Astrocyte of the cerebellum (primary cell): ENCODE measurements at regions not wholly inside any gene's neighbourhood (a gene's known extent, or its start where the extent isn't known, plus 50 kb on each side); places are given as distances from the start of the nearest gene placed in this dataset.

Experiments
- DNase-seq: peaks from one replicate; pipeline ENCODE4 v3.0.0-alpha.2; 2011; ENCODE audit warnings: low read depth
- H3K4me3 ChIP-seq: 2 replicates; pipeline ENCODE4 v1.5.1; 2011; ENCODE audit warnings: mild to moderate bottlenecking, low read depth, low read length, moderate library complexity
- in situ Hi-C: cut with HindIII; loops from 2 replicates; pipeline ENCODE4 v1.10.0; 2017; ENCODE audit warnings: low sequenced_read_pairs
- TF ChIP-seq, protein P1 (sequence below): IDR thresholded peaks from 2 replicates; pipeline ENCODE4 v1.5.1; 2012; ENCODE audit warnings: low read length, low read depth, moderate library complexity, mild to moderate bottlenecking; ENCODE audit errors: missing control alignments

DNA sequence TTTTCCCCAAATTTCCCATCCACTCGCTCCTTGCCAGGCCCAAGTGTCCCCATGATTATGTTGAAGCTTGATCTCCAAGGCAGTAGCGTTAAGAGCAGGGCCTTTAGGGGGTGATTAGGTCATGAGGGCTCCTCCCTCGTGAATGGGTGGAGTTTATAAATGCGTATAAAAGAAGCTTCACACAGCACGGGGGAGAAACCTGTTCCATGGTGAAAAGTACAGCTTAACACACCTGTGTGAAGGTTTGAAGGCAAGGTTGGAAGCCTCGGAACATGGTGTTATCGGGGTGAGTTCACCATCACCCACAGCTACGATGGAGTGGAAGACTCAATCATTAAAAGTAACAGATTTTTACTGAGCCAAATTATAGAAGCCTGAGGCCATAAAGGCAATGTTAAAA lies 137.4 kb upstream of the ALKAL2 start:
- no peak for DNase-seq
- in situ Hi-C loops = no loop called here
- H3K4me3 ChIP-seq = no peak overlapping the region
- TF ChIP-seq, protein P1, sequence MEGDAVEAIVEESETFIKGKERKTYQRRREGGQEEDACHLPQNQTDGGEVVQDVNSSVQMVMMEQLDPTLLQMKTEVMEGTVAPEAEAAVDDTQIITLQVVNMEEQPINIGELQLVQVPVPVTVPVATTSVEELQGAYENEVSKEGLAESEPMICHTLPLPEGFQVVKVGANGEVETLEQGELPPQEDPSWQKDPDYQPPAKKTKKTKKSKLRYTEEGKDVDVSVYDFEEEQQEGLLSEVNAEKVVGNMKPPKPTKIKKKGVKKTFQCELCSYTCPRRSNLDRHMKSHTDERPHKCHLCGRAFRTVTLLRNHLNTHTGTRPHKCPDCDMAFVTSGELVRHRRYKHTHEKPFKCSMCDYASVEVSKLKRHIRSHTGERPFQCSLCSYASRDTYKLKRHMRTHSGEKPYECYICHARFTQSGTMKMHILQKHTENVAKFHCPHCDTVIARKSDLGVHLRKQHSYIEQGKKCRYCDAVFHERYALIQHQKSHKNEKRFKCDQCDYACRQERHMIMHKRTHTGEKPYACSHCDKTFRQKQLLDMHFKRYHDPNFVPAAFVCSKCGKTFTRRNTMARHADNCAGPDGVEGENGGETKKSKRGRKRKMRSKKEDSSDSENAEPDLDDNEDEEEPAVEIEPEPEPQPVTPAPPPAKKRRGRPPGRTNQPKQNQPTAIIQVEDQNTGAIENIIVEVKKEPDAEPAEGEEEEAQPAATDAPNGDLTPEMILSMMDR = no peak

DNA sequence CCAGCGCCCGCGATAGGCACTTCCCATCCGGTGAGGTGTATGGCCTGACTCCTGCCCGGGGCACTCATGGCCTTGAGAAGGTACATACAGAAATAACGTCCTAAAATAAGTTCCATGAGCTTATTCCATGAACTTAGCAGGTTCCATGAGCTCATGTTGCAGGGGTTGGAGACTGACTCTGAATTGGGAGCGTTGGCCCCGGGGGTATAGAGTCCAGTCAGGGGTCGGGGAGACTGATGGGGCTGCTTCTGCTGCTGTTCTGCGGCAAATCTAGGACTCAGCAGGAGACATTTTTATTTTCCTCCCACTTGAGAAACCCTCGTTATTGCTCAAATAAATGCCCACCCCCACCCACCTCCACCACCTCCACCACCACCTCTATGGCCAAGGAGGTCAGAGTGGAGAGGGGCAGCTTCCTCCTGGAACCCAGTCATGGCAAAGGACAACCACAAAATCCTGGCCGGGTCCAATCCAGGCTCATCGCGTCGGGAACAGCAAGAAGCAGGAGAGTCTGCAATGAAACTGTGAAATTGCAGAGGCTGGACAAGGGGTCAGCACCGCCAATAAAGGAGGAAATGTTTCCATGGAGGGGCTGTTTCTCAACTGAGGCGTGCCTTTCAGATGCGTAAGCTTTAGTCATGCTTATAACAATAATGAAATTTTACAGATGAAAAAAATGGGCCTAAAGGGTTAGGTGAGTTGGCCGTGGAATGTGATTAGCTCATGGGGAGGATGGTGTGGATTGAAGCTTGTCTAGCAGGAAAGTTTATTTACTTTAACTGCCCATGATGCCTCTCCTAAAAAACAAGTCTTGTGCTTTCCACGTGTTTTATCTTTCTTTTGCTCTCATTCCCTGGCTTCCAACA lies 136.6 kb upstream of the ALKAL2 start:
- no peak overlapping the region for H3K4me3 ChIP-seq
- TF ChIP-seq, protein P1 = no peak
- in situ Hi-C loops = no loop called here
- peak; percentile 60 for DNase-seq

DNA sequence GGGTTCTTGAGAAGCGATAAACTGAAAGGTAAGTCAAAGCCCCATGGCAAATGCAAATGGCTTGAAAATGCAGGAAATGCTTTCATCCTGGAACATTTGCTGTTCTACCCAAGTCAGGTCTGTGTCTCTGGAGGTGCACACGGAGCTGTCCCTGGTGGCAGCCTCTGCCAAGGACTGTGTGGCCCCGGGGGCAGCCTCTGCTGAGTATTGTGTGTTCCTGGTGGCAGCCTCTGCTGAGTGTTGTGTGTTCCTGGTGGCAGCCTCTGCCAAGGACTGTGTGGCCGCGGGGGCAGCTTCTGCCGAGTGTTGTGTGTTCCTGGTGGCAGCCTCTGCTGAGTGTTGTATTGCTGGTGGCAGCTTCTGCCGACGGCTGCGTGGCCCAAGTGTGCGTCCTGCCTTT lies 135.6 kb upstream of the ALKAL2 start:
- no peak overlapping the region for H3K4me3 ChIP-seq
- in situ Hi-C loops = no loop called here
- DNase-seq = no peak
- TF ChIP-seq, protein P1 = no peak

DNA sequence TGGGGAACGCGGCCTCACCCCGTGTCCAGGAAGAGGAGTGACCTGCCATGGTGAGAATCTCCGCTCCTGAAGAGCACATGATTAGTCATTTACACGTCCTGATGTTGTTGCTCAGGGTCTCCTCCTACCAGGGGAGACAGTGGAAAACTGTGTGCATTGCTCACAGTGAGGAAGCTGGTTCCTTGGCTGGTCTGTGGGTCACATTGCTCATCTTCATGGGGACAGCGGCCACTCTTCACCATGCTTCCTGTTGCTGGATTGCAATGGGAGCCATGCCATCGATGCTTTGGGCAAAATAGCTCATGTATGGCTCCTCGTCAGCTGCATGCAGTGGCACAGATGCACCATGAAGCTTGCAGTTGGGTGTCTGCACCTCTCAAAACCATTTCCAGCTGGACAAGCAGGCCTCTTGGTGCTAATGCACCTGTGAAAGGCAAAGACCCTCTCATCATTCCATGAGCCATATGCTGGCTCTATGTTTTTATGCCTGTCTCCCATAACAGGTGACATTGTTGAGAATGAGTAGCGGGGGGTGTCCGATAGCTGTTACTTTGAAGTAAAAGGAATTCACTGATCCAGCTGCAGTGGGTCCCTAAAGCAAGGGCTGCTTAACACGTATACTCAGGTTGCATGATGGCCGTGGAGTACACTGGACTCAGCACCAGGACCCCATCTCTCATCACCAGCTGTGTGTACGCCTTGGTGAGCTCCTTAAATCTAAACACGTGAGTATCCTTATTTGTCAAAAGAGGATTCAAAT lies 135.0 kb upstream of the ALKAL2 start:
- TF ChIP-seq, protein P1 = no peak
- in situ Hi-C loops = no loop called here
- no peak overlapping the region for H3K4me3 ChIP-seq
- DNase-seq = no peak

DNA sequence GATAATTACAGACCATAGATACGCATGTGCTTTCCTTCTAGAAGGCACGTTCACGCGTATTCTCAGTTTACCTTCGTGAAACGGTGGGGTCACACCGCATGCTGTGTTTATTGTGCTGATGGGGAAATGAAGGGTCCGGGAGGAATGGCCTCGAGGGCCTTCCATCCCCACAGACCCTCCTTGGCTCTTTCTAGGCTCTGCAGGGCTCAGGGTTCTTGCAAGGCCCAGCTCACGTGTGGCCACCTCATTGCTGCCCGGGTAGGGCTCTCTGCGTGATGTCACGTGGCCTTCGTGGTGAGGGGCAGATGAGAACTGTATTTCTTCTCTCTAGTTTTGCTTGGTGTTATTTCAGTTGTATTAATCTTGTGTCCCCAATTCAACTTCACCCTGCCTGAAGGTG lies 133.5 kb upstream of the ALKAL2 start:
- DNase-seq = no peak
- in situ Hi-C loops = no loop called here
- TF ChIP-seq, protein P1 = no peak
- H3K4me3 ChIP-seq = no peak overlapping the region

DNA sequence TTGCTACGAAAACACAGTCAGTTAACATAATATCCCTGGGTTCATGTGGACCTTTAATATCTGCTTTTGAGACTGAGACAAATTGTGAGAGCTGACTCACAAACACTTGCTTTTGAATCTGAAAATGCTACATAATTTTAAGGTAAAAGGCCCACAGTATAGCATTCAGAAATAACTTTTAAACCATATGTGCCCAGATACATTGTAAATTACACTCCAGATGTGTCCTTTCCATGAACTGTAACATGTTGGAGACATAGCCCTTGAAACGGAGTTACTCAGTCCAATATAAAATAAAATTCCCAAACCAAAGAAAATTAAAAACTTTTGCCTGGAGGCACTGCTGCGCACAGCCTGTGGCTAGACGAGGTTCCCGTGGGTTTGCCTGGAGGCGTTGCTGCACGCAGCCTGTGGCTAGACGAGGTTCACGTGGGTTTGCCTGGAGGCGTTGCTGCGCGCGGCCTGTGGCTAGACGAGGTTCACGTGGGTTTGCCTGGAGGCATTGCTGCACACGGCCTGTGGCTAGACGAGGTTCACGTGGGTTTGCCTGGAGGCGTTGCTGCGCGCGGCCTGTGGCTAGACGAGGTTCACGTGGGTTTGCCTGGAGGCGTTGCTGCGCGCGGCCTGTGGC lies 131.9 kb upstream of the ALKAL2 start:
- TF ChIP-seq, protein P1 = no peak
- no peak overlapping the region for H3K4me3 ChIP-seq
- DNase-seq = no peak
- in situ Hi-C loops = no loop called here
